ENCODE measurements at regions not wholly inside any gene's neighbourhood (a gene's known extent, or its start where the extent isn't known, plus 50 kb on each side); places are given as distances from the start of the nearest gene placed in this dataset.
A peak's percentile ranks its signal among the peaks of the same experiment; 100 is the strongest.

DNA sequence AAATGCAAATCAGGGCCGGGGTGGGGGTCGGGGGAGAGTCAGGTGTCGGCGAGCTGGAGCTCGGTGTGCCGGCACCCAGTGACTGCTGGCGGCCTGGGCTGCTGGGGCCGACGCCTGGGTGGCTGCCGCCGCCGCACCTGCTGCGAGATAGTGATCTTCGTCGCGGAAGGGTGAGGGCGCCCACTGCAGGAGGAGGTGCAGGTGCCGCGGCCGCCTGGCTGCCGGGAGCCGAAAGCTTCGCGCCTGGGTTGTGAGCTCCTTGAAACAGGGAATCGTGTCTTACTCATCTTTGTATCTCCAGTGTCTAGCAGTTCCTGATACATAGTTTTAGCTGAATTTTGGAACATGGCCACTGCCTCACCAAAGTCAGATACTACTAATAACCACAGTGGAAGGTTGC, 64.0 kb upstream of the CPOX start:
- no peaks in the 10 kb centered on the region for H3K36me3 Mint-ChIP-seq
- Histone ChIP-seq H2AFZ (replicated peaks) (peak overlapping the region; percentile 61), H3K27ac (no peak overlapping the region), H3K9me3 (ENCODE audit: low read depth) (no peaks in the 10 kb centered on the region), H3K4me2 (peak overlapping the region; percentile 69), H3K4me1 (no peaks in the 10 kb centered on the region), H4K20me1 (ENCODE audit: low read depth) (no peaks in the 10 kb centered on the region), H3F3A (ENCODE audit: low read depth) (no peaks in the 10 kb centered on the region), H3K9ac (no peak overlapping the region), H3K79me2 (ENCODE audit: low read depth) (no peaks in the 10 kb centered on the region), H3K27me3 (peaks cover 25% of the 10 kb centered on the region), H3K4me3 (peak overlapping the region; percentile 24), H3K36me3 (no peaks in the 10 kb centered on the region)
- H3K27ac Mint-ChIP-seq, result no peak overlapping the region
- peak; percentile 62 for DNase-seq (ENCODE audit: low spot score)
- no peak for TF ChIP-seq EZH2phosphoT487 (IDR thresholded peaks at IDR 0.05)
- peak; percentile 56 for TF ChIP-seq CTCF (IDR thresholded peaks at IDR 0.05)
- peak; percentile 44 for TF ChIP-seq EZH2 (IDR thresholded peaks at IDR 0.05)
- no peaks in the 10 kb centered on the region for H3K9me3 Mint-ChIP-seq
- no peaks in the 10 kb centered on the region for H3K4me1 Mint-ChIP-seq
- H3K4me3 Mint-ChIP-seq, result no peak overlapping the region
- no peaks in the 10 kb centered on the region for H3K27me3 Mint-ChIP-seq (ENCODE audit: insufficient read depth, low read depth)

DNA sequence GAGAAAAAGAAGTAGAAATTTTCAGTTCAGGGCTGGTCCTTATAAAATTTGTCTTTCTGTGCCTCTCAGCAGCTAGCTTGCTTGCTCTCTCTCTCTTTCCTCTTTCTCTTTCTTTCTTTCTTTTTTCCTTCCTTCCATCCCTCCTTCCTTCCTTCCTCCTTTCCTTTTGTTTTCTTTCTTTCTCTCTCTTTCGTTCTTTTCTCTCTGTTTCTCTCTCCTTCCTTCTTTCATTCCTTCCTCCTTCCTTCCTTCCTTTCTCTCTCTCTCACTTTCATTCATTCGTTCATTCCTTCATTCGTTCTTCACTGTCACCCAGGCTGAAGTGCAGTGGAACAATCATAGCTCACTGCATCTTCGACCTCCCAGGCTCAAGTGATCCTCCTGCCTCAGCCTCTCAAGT, 69.3 kb upstream of the CPOX start:
- TF ChIP-seq EZH2phosphoT487 (IDR thresholded peaks at IDR 0.05) (no peak), EZH2 (IDR thresholded peaks at IDR 0.05) (no peak), CTCF (IDR thresholded peaks at IDR 0.05) (no peak)

DNA sequence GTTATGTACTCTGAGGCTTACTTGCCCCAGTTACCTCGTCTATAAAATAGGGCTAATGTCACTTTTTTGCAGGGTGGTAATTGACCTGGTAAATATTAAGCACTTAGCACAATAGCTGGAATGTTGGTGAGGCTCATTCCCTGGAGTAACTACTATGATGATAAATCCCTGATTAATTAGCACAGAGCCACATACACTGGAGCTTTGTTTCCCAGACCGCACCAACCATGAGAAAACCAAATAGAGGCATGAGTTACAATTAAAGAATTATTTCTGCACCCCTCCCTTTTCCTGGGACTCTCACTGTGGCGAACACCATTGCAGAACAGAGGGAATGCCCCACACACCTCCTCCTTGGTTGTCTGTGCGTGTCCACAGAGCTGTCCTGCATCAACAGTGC, 76.6 kb upstream of the CPOX start:
- H3F3A ChIP-seq (ENCODE audit: low read depth), result no peaks in the 10 kb centered on the region
- H3K27me3 Mint-ChIP-seq (ENCODE audit: insufficient read depth, low read depth), result no peaks in the 10 kb centered on the region
- H3K27ac Mint-ChIP-seq, result no peak overlapping the region
- H3K4me3 ChIP-seq, result no peak overlapping the region
- DNase-seq (ENCODE audit: low spot score), result no peak
- no peaks in the 10 kb centered on the region for H3K9me3 Mint-ChIP-seq
- no peaks in the 10 kb centered on the region for H3K36me3 Mint-ChIP-seq
- H2AFZ ChIP-seq (replicated peaks), result no peak overlapping the region
- no peaks in the 10 kb centered on the region for H3K9me3 ChIP-seq (ENCODE audit: low read depth)
- H3K4me1 ChIP-seq, result no peaks in the 10 kb centered on the region
- no peak overlapping the region for H3K27ac ChIP-seq
- H4K20me1 ChIP-seq (ENCODE audit: low read depth), result no peaks in the 10 kb centered on the region
- no peaks in the 10 kb centered on the region for H3K4me1 Mint-ChIP-seq
- H3K9ac ChIP-seq, result no peak overlapping the region
- H3K36me3 ChIP-seq, result no peaks in the 10 kb centered on the region
- no peak for TF ChIP-seq EZH2 (IDR thresholded peaks at IDR 0.05)
- TF ChIP-seq EZH2phosphoT487 (IDR thresholded peaks at IDR 0.05), result no peak
- TF ChIP-seq CTCF (IDR thresholded peaks at IDR 0.05), result no peak
- H3K4me2 ChIP-seq, result no peak overlapping the region
- H3K27me3 ChIP-seq, result no peaks in the 10 kb centered on the region
- H3K79me2 ChIP-seq (ENCODE audit: low read depth), result no peaks in the 10 kb centered on the region
- H3K4me3 Mint-ChIP-seq, result no peak overlapping the region

More for the DNA sequence above, 69.3 kb upstream of the CPOX start:
- H3K36me3 Mint-ChIP-seq, result no peaks in the 10 kb centered on the region
- no peaks in the 10 kb centered on the region for H3K27me3 Mint-ChIP-seq (ENCODE audit: insufficient read depth, low read depth)
- no peaks in the 10 kb centered on the region for H3K36me3 ChIP-seq
- H3K27ac Mint-ChIP-seq, result no peak overlapping the region
- no peak for DNase-seq (ENCODE audit: low spot score)
- H3K4me3 ChIP-seq, result no peak overlapping the region
- H2AFZ ChIP-seq (replicated peaks), result no peak overlapping the region
- no peak overlapping the region for H3K4me2 ChIP-seq
- H3K4me1 ChIP-seq, result no peaks in the 10 kb centered on the region
- H3K79me2 ChIP-seq (ENCODE audit: low read depth), result no peaks in the 10 kb centered on the region
- peaks cover 14% of the 10 kb centered on the region for H3K27me3 ChIP-seq
- no peaks in the 10 kb centered on the region for H4K20me1 ChIP-seq (ENCODE audit: low read depth)
- H3K4me1 Mint-ChIP-seq, result no peaks in the 10 kb centered on the region
- no peak overlapping the region for H3K4me3 Mint-ChIP-seq
- H3K9me3 Mint-ChIP-seq, result no peaks in the 10 kb centered on the region
- no peak overlapping the region for H3K27ac ChIP-seq
- no peaks in the 10 kb centered on the region for H3F3A ChIP-seq (ENCODE audit: low read depth)
- no peak overlapping the region for H3K9ac ChIP-seq
- no peaks in the 10 kb centered on the region for H3K9me3 ChIP-seq (ENCODE audit: low read depth)
